CD1c-positive myeloid dendritic cell (primary cell): ENCODE measurements at regions not wholly inside any gene's neighbourhood (a gene's known extent, or its start where the extent isn't known, plus 50 kb on each side); places are given as distances from the start of the nearest gene placed in this dataset.
"Not testable (repeated sequence)": the region's sequence is repeated elsewhere in the genome, so short reads cannot be mapped to it uniquely, and the experiment has no call there.

ENCODE experiments used
- DNase-seq: peaks from one replicate; pipeline ENCODE4 v3.0.0-alpha.2; 2016; ENCODE audit errors: extremely low spot score

DNA sequence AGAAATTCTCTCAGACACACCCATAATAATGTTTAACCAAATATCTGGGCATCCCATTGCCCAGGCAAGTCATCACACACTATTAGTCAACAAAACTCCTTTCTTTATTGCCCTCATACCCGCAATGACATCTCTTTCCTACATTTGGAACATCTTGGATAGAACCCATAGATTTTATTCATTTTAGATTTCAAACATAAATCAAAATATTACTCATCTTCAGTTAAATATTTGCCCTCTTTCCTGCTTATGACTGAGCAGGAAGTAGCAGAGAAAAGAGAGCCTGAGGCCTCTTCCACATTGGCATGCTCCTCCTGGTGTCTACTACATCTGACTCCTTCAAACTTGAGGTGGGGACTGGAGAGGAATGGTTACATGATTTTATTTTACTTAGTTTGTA lies 592.0 kb downstream of the CHSY3 start:
- no peak for DNase-seq

DNA sequence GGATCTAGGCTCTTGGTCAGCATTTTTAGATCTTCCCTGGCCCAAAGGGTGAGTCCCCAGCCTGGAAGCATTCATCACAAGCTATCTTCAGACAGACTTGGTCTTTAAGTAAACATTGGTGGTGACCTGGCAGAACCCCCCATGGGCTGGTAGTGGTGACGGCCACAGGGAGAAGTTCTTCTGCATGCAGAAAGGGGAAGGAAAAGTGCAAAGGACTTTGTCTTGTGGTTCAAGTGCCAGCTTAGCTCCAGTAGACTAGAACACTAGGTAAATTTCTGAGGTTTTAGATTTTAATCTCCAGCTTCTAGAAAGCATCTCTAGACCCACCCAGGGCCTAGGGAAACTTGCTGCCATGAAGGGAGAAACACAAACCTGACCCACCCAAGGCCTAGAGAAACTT lies 584.0 kb downstream of the CHSY3 start:
- no peak for DNase-seq

GRCh38 chr5:130479045-130479804 lies 575.0 kb downstream of the CHSY3 start:
- DNase-seq, result no peak

GRCh38 chr5:130476325-130476724 lies 572.1 kb downstream of the CHSY3 start:
- no peak for DNase-seq

DNA sequence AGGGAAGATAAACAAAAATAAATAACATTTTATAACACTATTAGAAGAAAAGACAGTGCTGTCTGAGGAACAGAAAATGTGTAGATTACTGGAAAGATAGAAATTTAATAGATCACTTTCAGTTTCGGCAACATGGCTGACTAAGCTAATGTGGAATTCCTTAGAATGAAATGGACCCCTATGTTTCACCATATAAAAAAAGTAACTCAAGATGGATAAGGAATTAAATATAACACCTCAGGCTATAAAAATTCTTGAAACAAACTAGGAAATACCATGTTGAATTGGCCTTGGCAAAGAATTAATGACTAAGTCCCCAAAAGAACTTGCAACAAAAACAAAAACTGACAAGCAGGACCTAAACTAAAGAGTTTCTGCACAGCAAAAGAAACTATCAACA lies 558.3 kb downstream of the CHSY3 start:
- DNase-seq, result no peak

- DNase-seq, result no peak
Measured at GRCh38 chr5:130455175-130455574, 550.9 kb downstream of the CHSY3 start.

DNA sequence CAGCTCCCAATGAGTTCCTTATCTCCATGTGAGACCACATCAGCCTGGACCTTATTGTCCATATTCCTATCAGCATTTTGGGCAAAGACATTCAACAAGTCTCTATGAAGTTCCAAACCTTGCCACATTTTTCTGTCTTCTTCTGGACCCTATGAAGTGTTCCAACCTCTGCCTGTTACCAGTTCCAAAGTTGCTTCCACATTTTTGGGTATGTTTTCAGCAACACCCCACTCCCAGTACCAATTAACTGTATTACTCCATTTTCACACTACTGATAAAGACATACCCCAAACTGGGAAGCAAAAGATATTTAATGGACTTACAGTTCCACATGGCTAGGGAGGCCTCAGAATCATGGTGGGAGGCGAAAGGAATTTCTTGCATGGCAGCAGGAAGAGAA lies 548.5 kb downstream of the CHSY3 start:
- DNase-seq, result no peak

GRCh38 chr5:130436430-130436829 lies 532.2 kb downstream of the CHSY3 start:
- no peak for DNase-seq

GRCh38 chr5:130427222-130427955 lies 523.1 kb downstream of the CHSY3 start:
- no peak for DNase-seq

- DNase-seq, result no peak
Measured at GRCh38 chr5:130425424-130425823, 521.2 kb downstream of the CHSY3 start.

- no peak for DNase-seq
Measured at GRCh38 chr5:130424341-130424740, 520.1 kb downstream of the CHSY3 start.

- no peak for DNase-seq
Measured at GRCh38 chr5:130402906-130403305, 498.6 kb downstream of the CHSY3 start.

DNA sequence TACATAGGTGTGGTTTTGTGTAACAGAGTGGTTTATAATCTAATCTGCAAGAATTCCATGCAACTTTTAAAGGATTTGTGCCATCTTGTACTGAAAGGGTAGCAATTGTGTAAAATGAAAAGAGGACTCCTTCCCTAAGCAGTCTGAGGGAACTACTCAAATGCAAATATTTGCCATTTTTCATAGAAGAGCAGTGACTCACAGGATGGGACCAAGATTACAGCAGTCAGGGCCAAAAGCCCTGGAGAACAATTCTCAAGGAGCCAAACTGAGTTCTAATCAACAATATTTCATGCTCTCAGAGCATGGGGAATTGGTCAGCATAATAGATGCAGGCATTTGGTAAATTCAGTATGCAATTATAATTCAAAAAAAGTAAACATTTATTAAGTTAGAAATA lies 495.8 kb downstream of the CHSY3 start:
- no peak for DNase-seq

- no peak for DNase-seq
Measured at GRCh38 chr5:130398825-130399224, 494.6 kb downstream of the CHSY3 start.

DNA sequence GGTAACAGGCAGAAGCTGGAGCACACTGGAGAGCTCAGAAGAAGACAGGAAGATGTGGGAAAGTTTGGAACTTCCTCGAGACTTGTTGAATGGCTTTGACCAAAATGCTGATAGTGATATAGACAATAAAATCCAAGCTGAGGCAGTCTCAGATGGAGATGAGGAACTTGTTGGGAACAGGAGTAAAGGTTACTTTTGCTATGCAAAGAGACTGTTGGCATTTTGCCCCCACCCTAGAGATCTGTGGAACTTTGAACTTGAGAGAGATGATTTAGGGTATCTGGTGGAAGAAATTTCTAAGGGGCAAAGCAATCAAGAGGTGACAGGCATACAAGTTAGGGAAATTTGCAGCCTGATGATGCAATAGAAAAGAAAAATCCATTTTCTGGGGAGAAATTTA lies 493.5 kb downstream of the CHSY3 start:
- not testable (repeated sequence) for DNase-seq

DNA sequence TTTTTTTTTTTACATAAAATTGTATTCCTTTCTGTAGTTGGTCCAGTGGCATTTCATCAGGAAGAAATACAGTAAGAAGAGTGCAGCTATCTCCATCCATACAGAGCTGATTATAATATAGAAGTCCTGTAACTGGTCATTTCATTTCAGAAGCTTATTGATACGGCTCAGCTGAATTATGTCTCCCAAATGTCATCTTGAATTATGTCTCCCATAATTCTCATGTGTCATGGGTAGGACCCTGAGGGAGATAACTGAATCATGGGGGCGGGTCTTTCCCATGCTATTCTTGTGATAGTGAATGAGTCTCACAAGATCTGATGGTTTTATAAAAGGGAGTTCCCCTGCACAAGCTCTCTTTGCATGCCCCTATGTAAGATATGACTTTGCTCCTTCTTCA lies 492.9 kb downstream of the CHSY3 start:
- DNase-seq, result no peak

DNA sequence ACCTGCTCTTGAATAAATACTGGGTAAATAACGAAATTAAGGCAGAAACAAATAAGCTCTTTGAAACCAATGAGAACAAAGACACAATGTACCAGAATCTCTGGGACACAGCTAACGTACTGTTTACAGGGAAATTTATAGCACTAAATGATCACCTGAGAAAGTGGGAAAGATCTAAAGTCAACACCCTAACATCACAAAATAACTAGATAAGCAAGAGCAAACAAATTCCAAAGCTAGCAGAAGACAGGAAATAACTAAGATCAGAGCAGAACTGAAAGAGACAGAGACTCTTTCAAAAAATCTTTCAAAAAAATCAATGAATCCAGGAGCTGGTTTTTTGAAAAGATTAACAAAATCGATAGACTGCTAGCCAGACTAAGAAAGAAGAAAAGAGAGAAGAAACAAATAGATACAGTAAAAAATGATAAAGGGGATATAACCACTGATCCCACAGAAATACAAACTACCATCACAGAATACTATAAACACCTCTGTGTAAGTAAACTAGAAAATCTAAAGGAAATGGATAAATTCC lies 487.5 kb downstream of the CHSY3 start:
- DNase-seq, result not testable (repeated sequence)

DNA sequence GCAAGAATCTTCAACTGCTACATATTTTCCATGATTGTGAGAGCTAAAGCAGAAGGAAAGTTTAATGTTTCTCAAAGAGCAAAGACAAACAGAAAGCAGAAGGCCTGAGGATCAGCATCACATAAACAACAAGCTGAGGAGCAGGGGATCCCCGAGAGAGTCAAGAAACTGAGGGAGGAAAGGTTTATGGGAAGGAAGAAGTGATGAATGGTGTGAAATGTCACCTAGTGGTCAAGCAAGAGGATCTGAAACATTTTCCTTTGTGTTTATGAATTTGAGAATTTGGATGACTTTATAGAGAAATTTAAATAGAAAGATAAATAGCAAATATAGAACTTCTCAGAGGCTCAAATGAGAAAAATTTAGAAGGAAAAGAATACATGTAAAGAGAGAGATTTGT lies 481.9 kb downstream of the CHSY3 start:
- DNase-seq, result no peak

GRCh38 chr5:130385656-130386055 lies 481.4 kb downstream of the CHSY3 start:
- no peak for DNase-seq

DNA sequence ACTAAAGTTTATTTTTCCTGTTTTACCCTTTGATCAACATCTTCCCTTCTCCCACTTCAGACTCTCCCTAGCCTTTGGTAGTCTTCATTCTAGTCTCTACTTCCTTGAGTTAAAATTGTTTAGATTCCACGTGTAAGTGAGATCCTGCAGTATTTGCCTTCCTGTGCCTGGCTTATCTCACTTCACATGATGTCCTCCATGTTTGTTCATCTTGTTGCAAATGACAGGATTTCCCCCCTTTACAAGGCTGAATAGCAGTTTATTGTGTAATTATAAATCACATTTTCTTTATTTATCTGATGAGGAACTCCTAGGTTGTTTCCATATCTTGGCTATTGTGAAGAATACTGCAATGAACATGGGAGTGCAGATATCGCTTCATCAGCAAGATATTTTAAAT lies 461.7 kb downstream of the CHSY3 start:
- DNase-seq, result no peak

GRCh38 chr5:130350131-130350530 lies 445.9 kb downstream of the CHSY3 start:
- DNase-seq, result no peak

DNA sequence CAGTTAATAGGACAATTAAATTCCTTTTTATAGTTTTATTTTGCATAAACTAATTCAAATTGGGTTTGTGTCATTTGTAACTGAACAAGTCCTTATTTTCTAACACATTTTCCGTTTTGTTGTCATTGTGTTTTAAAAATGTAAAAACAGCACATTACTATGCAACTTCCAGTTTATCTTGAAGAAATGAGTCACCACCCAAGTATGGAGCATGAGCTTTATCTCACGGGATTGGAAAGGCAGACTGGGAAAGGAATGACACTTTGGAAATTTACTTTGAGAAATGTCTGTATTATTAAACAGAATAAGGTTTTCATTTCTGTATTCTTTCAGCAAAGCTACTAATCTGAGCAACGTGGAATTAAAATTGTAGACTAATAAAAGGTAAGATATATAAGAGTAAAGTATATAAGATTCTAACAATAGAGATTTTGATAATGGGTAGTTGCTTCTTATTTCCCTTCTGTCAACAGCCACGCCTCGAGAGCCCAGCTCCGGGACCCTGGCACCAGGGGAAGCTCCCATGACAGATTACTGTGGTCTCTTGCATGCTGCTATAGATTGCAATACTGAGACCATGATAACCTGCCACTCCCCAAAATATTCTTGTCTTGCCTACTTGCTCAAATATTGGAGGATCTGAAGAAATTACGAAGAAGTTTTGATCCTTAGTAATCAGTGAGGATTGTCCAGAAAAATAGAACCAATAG lies 433.1 kb downstream of the CHSY3 start:
- DNase-seq, result no peak

GRCh38 chr5:130335117-130335516 lies 430.9 kb downstream of the CHSY3 start:
- no peak for DNase-seq
